ENCODE measurements at regions not wholly inside any gene's neighbourhood (a gene's known extent, or its start where the extent isn't known, plus 50 kb on each side); places are given as distances from the start of the nearest gene placed in this dataset.

GRCh38 chr22:27642104-27642800 lies 159.3 kb downstream of the MN1 start:
- TF ChIP-seq CTCF (IDR thresholded peaks at IDR 0.05; ENCODE audit: low read length) (no peak), EZH2 (IDR thresholded peaks at IDR 0.05; ENCODE audit: borderline replicate concordance, low read length) (no peak)

All from OCI-LY1 (cell line).